GM23338 (cell line): ENCODE measurements at regions not wholly inside any gene's neighbourhood (a gene's known extent, or its start where the extent isn't known, plus 50 kb on each side); places are given as distances from the start of the nearest gene placed in this dataset.

Experiments
- ATAC-seq: fragments of 200-7000 bp; cut with Tn5 transposase; 3 replicates; pipeline ENCODE4 v1.9.1; 2020
- DNase-seq: peaks from one replicate; pipeline ENCODE4 v3.0.0-alpha.2; 2015; ENCODE audit warnings: low spot score
- H2AFZ ChIP-seq: fragments of 200-600 bp; sonication (generic); 2 replicates; pipeline ENCODE4 v1.8.0; 2016; ENCODE audit warnings: antibody characterized with exemption, mild to moderate bottlenecking, moderate library complexity
- H3F3A ChIP-seq: fragments of 200-600 bp; sonication (generic); replicated peaks from 2 replicates; pipeline ENCODE4 v1.8.0; 2017; ENCODE audit warnings: antibody characterized with exemption, mixed run types, low read depth
- H3K27ac ChIP-seq: fragments of 200-600 bp; sonication (generic); 2 replicates; pipeline ENCODE4 v1.6.1; 2016; ENCODE audit warnings: low read depth
- H3K27me3 ChIP-seq: fragments of 200-600 bp; sonication (generic); 2 replicates; pipeline ENCODE4 v1.8.0; 2016; ENCODE audit warnings: mild to moderate bottlenecking, mixed run types, moderate library complexity; ENCODE audit not compliant: insufficient read depth
- H3K36me3 ChIP-seq: fragments of 200-600 bp; sonication (generic); 2 replicates; pipeline ENCODE4 v1.8.0; 2016; ENCODE audit warnings: mild to moderate bottlenecking; ENCODE audit not compliant: insufficient read depth
- H3K4me1 ChIP-seq: fragments of 200-600 bp; sonication (generic); 2 replicates; pipeline ENCODE4 v1.8.0; 2016; ENCODE audit warnings: mild to moderate bottlenecking, moderate library complexity; ENCODE audit not compliant: insufficient read depth
- H3K4me2 ChIP-seq: fragments of 200-600 bp; sonication (generic); 2 replicates; pipeline ENCODE4 v1.7.1; 2017; ENCODE audit warnings: mixed run types
- H3K4me3 ChIP-seq: fragments of 200-600 bp; sonication (generic); 2 replicates; pipeline ENCODE4 v1.6.1; 2016; ENCODE audit warnings: mixed run types
- H3K79me2 ChIP-seq: fragments of 200-600 bp; sonication (generic); replicated peaks from 2 replicates; pipeline ENCODE4 v1.8.0; 2017; ENCODE audit warnings: mild to moderate bottlenecking; ENCODE audit not compliant: insufficient read depth
- H3K9me2 ChIP-seq: fragments of 200-600 bp; sonication (generic); 2 replicates; pipeline ENCODE4 v1.8.0; 2017; ENCODE audit not compliant: insufficient read depth
- H4K20me1 ChIP-seq: fragments of 200-600 bp; sonication (generic); replicated peaks from 2 replicates; pipeline ENCODE4 v1.8.0; 2017; ENCODE audit warnings: mild to moderate bottlenecking; ENCODE audit not compliant: insufficient read depth
- H3K27ac Mint-ChIP-seq: 2 replicates; pipeline ENCODE4 v1.8.0; 2020; ENCODE audit warnings: inconsistent platforms, mild to moderate bottlenecking, moderate library complexity, mixed read lengths
- H3K27me3 Mint-ChIP-seq: 3 replicates; pipeline ENCODE4 v1.8.0; 2022; ENCODE audit warnings: low read depth, mild to moderate bottlenecking, moderate library complexity, mixed read lengths, inconsistent platforms; ENCODE audit not compliant: insufficient read depth, poor library complexity
- H3K36me3 Mint-ChIP-seq: 3 replicates; pipeline ENCODE4 v1.8.0; 2021; ENCODE audit warnings: low read depth, mild to moderate bottlenecking, inconsistent platforms, moderate library complexity, mixed read lengths
- H3K4me1 Mint-ChIP-seq: 3 replicates; pipeline ENCODE4 v1.8.0; 2020; ENCODE audit warnings: mild to moderate bottlenecking, inconsistent platforms, mixed read lengths
- H3K4me3 Mint-ChIP-seq: 3 replicates; pipeline ENCODE4 v1.8.0; 2021; ENCODE audit warnings: moderate library complexity, mild to moderate bottlenecking, inconsistent platforms, mixed read lengths
- H3K9me3 Mint-ChIP-seq: 3 replicates; pipeline ENCODE4 v1.8.0; 2020; ENCODE audit warnings: moderate library complexity, mild to moderate bottlenecking, inconsistent platforms, mixed read lengths
- CREB1 ChIP-seq: fragments of 250-450 bp; sonication (Bioruptor Pico); IDR thresholded peaks from 2 replicates; pipeline ENCODE4 v1.5.0; 2020; ENCODE audit warnings: low read depth, mild to moderate bottlenecking, moderate library complexity
- EZH2 ChIP-seq: fragments of 200-600 bp; sonication (generic); IDR thresholded peaks from one replicate; pipeline ENCODE4 v1.8.0; 2017; ENCODE audit warnings: antibody characterized with exemption, mild to moderate bottlenecking, low read depth; ENCODE audit not compliant: unreplicated experiment
- EZH2phosphoT487 ChIP-seq: fragments of 200-600 bp; sonication (generic); IDR thresholded peaks from one replicate; pipeline ENCODE4 v1.8.1; 2018; ENCODE audit warnings: antibody characterized with exemption; ENCODE audit not compliant: unreplicated experiment
- JUNB ChIP-seq: IDR thresholded peaks from one replicate; pipeline ENCODE4 v1.6.1; 2016; ENCODE audit warnings: antibody characterized with exemption; ENCODE audit not compliant: unreplicated experiment
- POLR2AphosphoS5 ChIP-seq: IDR thresholded peaks from 2 replicates; pipeline ENCODE4 v1.6.1; 2016; ENCODE audit warnings: antibody characterized with exemption, low read depth
- STAT1 ChIP-seq: IDR thresholded peaks from one replicate; pipeline ENCODE4 v1.6.1; 2016; ENCODE audit warnings: antibody characterized with exemption; ENCODE audit not compliant: unreplicated experiment
- ZNF114 ChIP-seq: fragments of 250-450 bp; sonication (Bioruptor Pico); IDR thresholded peaks from 2 replicates; pipeline ENCODE4 v1.5.0; 2020; ENCODE audit warnings: mild to moderate bottlenecking, moderate library complexity
- ZNF331 ChIP-seq: fragments of 250-450 bp; sonication (Bioruptor Pico); IDR thresholded peaks from 2 replicates; pipeline ENCODE4 v1.5.0; 2020; ENCODE audit warnings: low read depth, mild to moderate bottlenecking, moderate library complexity
- TF ChIP-seq, protein P1 (sequence below): fragments of 250-450 bp; sonication (Bioruptor Pico); IDR thresholded peaks from 2 replicates; pipeline ENCODE4 v1.5.0; 2020; ENCODE audit warnings: mild to moderate bottlenecking, moderate library complexity
- TF ChIP-seq, protein P2 (sequence below): IDR thresholded peaks from 2 replicates; pipeline ENCODE4 v1.6.1; 2016; ENCODE audit warnings: antibody characterized with exemption
- TF ChIP-seq, protein P3 (sequence below): IDR thresholded peaks from one replicate; pipeline ENCODE4 v1.6.1; 2018; ENCODE audit warnings: antibody characterized with exemption; ENCODE audit not compliant: unreplicated experiment

DNA sequence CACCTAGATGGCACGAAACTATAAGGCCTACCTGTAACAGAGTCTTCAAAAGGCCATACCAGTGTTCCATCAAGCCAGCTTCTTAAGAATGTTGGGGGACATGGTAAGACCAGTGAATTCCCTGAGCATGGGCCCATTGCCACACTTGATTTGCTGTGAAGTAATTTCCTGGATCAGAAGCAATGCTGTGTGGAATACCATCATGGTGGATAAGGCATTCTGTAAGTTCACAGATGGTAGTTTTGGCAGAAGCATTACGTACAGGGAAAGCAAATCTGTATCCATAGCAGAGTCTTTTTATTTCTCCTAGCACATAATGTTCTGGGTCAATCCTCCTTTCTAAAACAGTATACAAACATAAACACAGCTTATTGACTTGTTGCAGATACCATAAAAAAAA is 89.1 kb upstream of the MAST4 start (continued):
- TF ChIP-seq, protein P1, sequence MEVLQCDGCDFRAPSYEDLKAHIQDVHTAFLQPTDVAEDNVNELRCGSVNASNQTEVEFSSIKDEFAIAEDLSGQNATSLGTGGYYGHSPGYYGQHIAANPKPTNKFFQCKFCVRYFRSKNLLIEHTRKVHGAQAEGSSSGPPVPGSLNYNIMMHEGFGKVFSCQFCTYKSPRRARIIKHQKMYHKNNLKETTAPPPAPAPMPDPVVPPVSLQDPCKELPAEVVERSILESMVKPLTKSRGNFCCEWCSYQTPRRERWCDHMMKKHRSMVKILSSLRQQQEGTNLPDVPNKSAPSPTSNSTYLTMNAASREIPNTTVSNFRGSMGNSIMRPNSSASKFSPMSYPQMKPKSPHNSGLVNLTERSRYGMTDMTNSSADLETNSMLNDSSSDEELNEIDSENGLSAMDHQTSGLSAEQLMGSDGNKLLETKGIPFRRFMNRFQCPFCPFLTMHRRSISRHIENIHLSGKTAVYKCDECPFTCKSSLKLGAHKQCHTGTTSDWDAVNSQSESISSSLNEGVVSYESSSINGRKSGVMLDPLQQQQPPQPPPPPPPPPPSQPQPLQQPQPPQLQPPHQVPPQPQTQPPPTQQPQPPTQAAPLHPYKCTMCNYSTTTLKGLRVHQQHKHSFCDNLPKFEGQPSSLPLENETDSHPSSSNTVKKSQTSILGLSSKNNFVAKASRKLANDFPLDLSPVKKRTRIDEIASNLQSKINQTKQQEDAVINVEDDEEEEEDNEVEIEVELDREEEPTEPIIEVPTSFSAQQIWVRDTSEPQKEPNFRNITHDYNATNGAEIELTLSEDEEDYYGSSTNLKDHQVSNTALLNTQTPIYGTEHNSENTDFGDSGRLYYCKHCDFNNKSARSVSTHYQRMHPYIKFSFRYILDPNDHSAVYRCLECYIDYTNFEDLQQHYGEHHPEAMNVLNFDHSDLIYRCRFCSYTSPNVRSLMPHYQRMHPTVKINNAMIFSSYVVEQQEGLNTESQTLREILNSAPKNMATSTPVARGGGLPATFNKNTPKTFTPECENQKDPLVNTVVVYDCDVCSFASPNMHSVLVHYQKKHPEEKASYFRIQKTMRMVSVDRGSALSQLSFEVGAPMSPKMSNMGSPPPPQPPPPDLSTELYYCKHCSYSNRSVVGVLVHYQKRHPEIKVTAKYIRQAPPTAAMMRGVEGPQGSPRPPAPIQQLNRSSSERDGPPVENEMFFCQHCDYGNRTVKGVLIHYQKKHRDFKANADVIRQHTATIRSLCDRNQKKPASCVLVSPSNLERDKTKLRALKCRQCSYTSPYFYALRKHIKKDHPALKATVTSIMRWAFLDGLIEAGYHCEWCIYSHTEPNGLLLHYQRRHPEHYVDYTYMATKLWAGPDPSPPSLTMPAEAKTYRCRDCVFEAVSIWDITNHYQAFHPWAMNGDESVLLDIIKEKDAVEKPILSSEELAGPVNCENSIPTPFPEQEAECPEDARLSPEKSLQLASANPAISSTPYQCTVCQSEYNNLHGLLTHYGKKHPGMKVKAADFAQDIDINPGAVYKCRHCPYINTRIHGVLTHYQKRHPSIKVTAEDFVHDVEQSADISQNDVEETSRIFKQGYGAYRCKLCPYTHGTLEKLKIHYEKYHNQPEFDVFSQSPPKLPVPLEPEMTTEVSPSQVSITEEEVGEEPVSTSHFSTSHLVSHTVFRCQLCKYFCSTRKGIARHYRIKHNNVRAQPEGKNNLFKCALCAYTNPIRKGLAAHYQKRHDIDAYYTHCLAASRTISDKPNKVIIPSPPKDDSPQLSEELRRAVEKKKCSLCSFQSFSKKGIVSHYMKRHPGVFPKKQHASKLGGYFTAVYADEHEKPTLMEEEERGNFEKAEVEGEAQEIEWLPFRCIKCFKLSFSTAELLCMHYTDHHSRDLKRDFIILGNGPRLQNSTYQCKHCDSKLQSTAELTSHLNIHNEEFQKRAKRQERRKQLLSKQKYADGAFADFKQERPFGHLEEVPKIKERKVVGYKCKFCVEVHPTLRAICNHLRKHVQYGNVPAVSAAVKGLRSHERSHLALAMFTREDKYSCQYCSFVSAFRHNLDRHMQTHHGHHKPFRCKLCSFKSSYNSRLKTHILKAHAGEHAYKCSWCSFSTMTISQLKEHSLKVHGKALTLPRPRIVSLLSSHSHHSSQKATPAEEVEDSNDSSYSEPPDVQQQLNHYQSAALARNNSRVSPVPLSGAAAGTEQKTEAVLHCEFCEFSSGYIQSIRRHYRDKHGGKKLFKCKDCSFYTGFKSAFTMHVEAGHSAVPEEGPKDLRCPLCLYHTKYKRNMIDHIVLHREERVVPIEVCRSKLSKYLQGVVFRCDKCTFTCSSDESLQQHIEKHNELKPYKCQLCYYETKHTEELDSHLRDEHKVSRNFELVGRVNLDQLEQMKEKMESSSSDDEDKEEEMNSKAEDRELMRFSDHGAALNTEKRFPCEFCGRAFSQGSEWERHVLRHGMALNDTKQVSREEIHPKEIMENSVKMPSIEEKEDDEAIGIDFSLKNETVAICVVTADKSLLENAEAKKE (CRISPR knock-in tag): no peak
- no peak for TF ChIP-seq EZH2phosphoT487
- no peak for TF ChIP-seq JUNB
- no peak for TF ChIP-seq ZNF114 (CRISPR knock-in tag)
- no peak for TF ChIP-seq CREB1 (CRISPR knock-in tag)
- TF ChIP-seq, protein P2, sequence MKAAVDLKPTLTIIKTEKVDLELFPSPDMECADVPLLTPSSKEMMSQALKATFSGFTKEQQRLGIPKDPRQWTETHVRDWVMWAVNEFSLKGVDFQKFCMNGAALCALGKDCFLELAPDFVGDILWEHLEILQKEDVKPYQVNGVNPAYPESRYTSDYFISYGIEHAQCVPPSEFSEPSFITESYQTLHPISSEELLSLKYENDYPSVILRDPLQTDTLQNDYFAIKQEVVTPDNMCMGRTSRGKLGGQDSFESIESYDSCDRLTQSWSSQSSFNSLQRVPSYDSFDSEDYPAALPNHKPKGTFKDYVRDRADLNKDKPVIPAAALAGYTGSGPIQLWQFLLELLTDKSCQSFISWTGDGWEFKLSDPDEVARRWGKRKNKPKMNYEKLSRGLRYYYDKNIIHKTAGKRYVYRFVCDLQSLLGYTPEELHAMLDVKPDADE: no peak
- no peak for TF ChIP-seq STAT1
- no peak for TF ChIP-seq POLR2AphosphoS5

DNA sequence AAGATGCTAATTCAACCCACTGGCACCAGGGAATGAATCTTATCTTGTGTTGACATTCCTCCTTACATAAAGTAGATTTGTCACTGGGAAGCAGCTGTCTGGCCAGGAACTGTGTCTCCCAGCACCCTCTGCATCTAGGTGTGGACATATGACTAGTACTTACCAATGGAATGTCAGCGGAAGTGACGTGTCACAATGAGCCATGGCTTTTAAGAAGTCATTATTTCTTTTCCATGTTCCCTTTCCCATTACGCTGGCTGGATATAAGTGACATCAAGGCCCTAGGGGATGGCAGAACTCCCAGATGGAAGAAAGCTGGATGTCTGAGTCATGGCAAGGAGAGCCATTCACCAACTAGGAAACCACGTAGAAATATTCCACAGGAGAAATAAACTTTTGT is 84.7 kb upstream of the MAST4 start:
- no peaks in the 10 kb centered on the region for H3K4me1 Mint-ChIP-seq
- H3K27me3 Mint-ChIP-seq: no peaks in the 10 kb centered on the region
- Histone ChIP-seq H3K79me2 (no peaks in the 10 kb centered on the region), H3K4me2 (no peak overlapping the region), H3K27ac (no peak overlapping the region), H3F3A (no peaks in the 10 kb centered on the region), H3K9me2 (peaks cover 8% of the 10 kb centered on the region; the same call in 1 of the 2 replicates), H2AFZ (no peak overlapping the region), H3K4me1 (no peaks in the 10 kb centered on the region), H3K36me3 (no peaks in the 10 kb centered on the region), H4K20me1 (no peaks in the 10 kb centered on the region), H3K4me3 (no peak overlapping the region), H3K27me3 (no peaks in the 10 kb centered on the region)
- H3K9me3 Mint-ChIP-seq: no peaks in the 10 kb centered on the region
- H3K4me3 Mint-ChIP-seq: no peak overlapping the region
- ATAC-seq (no peak), DNase-seq (no peak)
- H3K36me3 Mint-ChIP-seq: no peaks in the 10 kb centered on the region
- H3K27ac Mint-ChIP-seq: no peak overlapping the region
- TF ChIP-seq EZH2: no peak
- no peak for TF ChIP-seq ZNF331 (CRISPR knock-in tag)
- TF ChIP-seq, protein P3, sequence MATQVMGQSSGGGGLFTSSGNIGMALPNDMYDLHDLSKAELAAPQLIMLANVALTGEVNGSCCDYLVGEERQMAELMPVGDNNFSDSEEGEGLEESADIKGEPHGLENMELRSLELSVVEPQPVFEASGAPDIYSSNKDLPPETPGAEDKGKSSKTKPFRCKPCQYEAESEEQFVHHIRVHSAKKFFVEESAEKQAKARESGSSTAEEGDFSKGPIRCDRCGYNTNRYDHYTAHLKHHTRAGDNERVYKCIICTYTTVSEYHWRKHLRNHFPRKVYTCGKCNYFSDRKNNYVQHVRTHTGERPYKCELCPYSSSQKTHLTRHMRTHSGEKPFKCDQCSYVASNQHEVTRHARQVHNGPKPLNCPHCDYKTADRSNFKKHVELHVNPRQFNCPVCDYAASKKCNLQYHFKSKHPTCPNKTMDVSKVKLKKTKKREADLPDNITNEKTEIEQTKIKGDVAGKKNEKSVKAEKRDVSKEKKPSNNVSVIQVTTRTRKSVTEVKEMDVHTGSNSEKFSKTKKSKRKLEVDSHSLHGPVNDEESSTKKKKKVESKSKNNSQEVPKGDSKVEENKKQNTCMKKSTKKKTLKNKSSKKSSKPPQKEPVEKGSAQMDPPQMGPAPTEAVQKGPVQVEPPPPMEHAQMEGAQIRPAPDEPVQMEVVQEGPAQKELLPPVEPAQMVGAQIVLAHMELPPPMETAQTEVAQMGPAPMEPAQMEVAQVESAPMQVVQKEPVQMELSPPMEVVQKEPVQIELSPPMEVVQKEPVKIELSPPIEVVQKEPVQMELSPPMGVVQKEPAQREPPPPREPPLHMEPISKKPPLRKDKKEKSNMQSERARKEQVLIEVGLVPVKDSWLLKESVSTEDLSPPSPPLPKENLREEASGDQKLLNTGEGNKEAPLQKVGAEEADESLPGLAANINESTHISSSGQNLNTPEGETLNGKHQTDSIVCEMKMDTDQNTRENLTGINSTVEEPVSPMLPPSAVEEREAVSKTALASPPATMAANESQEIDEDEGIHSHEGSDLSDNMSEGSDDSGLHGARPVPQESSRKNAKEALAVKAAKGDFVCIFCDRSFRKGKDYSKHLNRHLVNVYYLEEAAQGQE: no peak
